ENCODE measurements at regions not wholly inside any gene's neighbourhood (a gene's known extent, or its start where the extent isn't known, plus 50 kb on each side); places are given as distances from the start of the nearest gene placed in this dataset.
"Not testable (repeated sequence)": the region's sequence is repeated elsewhere in the genome, so short reads cannot be mapped to it uniquely, and the experiment has no call there.

DNA sequence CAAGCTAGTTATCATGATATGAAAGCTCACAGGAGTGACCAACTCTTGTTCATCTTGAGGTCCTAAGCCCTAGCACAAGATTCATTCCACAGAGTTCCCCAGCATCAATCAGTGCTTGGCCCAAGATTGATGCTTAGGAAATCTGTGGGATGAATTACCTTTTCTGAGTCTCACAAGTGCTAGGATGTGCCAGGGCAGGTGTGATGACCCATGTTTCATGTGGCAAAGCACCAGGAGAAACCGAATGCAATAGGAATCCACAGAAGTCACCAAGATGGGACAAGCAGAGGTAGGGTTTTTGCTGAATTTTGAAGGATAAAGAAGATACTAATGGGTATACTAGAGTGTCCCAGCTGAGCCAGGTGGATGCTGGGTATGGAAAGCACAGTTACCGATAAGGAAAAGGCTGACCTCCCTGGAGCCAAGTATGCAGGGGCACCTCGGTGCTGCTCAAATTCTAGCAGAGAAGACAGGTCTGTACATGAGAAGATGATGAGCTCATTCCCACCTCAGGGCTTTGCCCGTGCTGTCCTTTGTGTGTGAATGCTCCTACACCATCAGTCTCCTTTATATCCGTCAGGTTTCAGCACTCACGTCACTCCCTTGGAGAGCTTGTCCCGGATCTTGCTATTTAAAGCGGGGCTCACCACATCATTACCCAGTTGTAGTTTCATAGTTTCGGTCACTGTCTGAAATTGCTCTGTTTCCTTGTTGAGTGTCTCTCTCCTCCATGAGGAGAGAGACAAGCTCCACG, 168.9 kb upstream of the TSC22D1 start:
- no peak for DNase-seq

GRCh38 chr13:44739539-44739938, 163.4 kb upstream of the TSC22D1 start:
- DNase-seq, result no peak

GRCh38 chr13:44739120-44739519, 163.0 kb upstream of the TSC22D1 start:
- DNase-seq, result peak; percentile 15

GRCh38 chr13:44738463-44738862, 162.3 kb upstream of the TSC22D1 start:
- no peak for DNase-seq

DNA sequence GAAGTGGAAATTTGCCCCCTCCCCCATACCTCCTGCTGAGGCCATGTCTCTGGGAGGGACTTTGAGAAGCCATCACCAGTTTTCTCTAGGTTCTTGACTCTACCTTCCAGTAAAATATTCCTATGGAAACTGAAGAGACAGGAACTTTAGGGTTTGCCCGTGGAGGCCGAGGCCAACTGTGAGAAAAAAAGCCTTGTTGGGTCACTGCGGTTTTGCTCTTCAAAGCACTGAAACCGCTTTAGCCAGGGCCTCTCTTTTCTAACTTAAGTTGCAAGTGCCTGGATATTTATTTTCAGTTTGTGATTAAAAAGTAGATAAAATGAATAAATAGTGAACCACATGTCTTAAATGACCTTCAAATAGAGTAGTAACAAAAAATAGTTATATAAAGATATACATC, 159.7 kb upstream of the TSC22D1 start:
- no peak for DNase-seq

- DNase-seq, result no peak
These were observed 158.1 kb upstream of the TSC22D1 start for GRCh38 chr13:44734201-44734707.

GRCh38 chr13:44732503-44733098, 156.5 kb upstream of the TSC22D1 start:
- no peak for DNase-seq

GRCh38 chr13:44730851-44731250, 154.7 kb upstream of the TSC22D1 start:
- DNase-seq, result no peak

- DNase-seq, result no peak
These were observed 154.0 kb upstream of the TSC22D1 start for GRCh38 chr13:44730099-44730498.

DNA sequence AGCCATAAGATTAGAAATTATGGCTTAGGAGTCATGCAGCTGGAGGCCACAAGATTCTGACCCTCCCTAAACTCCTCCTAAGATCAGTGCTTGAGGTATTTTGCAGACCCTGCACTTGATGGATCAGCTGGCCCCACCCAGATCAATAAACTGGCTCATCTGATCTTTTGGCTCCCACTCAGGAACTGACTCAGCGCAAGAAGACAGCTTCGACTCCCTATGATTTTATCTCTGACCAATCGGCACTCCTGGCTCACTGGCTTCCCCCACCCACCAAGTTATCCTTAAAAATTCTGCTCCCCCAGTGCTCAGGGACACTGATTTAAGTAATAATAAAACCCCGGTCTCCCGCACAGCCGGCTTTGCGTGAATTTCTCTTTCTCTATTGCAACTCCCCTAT, 151.5 kb upstream of the TSC22D1 start:
- not testable (repeated sequence) for DNase-seq

GRCh38 chr13:44726778-44727177, 150.6 kb upstream of the TSC22D1 start:
- DNase-seq, result peak; percentile 22

- peak; percentile 44 for DNase-seq
These were observed 150.1 kb upstream of the TSC22D1 start for GRCh38 chr13:44726214-44726613.

DNA sequence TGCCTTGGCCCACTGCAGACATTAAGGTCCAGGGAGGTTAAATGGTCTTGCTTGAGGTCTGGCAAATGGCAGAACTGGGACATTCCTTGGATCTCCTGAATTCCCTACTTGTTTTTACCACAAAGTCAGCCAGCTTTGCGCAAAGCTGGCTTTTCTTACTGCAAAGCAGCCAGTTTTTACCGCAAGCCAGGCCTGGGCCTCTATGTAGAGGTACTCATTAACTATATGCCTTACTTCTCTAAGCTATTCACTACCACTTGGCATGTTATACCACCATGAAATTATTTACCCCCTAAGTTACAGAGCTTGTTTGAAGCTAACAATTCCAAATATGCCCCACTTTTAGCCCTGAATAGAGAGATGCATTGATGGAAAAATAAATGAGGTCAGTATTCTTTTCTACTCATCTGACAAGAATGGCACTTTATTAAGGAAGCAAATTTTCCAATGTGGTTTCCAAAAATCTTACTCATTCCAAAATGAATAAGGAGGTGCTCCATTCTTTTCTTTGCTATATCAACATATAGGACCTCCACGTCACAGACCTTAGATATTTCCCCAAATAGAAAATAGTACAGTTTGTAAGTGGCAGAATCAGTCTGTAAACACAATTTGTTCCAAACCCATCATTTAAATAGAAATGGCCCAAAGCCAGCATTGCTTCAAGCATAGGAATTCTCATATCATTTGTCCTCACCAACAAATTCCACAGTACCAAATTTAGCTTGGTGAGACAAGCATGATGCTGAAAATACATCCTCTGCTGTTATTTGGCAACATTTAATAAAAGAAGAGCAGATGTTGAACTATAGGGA, 143.9 kb upstream of the TSC22D1 start:
- DNase-seq, result no peak

- DNase-seq, result no peak
These were observed 142.3 kb upstream of the TSC22D1 start for GRCh38 chr13:44718467-44718866.

DNA sequence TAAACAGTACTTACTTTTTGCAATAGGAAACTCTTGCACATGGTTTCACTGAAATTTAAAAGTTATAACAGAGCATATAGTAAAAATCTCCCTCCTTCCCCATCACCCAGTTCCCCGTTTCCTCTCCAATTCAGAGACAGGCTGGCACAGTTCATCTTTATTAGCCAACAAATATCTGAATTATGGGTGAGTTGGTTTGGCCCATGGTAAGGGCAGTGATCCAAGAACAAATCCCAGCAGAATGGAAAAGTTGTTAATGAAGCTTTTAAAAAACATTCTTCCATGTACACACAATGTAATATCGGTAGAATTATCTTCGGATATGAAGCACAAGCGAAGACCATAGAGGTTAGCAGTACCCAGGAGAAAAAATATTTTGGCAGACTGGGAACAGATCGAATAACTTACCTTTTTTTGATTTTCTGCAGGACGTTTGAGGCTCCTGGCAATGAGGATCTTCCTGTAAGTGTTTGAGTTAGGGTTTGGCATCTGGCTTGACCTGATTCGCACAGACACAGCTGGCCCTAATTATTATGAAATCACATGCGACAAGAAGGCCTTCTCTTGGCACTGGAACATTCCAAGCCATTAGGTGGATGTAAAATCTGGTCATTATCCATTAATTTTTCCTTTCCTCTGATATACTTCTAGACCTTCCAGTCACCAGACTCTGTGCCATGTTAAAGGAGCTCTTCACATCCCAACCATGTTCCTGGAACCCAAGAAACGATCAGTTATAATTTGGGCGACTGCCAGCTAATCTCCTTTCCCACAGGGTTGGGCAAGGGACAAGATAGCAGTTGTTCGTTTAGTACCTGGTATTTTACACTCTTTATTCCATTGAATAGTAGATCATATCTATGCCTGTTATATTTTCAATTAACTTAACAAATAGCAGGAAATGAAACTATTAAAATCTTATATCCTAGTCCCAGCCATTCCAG, 139.4 kb upstream of the TSC22D1 start:
- DNase-seq, result no peak

DNA sequence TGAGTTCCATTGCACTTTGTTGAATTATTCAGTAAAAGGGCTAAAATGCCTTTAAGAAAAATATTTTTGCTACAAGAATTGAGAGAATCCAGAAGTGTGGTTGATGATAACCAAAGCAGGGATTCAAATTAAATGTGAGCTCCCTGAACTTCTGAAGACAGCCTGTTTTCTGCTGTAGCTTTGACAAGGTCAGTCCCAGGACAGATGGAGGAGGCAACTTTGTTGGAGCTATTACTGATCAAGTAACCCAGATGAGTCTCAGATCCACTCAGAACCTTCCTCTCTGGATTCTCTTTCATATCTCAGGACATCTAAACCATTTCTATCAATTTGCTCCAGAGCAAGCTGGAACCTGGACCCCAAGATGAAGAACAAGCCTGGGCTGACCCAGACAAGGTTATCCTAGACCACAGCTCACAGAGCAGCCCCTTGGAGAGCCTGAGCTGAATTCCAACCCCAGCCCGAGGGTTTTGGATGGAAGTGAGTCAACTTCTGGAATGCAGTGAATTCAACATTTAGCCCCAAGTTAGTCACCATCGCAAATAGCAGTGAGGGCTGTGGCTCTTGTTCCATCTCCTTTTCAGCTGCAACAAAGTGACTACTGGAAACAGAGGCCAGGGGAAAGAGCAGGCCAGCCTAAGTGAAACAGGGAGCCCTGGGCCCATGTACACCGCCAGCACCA, 137.8 kb upstream of the TSC22D1 start:
- no peak for DNase-seq

DNA sequence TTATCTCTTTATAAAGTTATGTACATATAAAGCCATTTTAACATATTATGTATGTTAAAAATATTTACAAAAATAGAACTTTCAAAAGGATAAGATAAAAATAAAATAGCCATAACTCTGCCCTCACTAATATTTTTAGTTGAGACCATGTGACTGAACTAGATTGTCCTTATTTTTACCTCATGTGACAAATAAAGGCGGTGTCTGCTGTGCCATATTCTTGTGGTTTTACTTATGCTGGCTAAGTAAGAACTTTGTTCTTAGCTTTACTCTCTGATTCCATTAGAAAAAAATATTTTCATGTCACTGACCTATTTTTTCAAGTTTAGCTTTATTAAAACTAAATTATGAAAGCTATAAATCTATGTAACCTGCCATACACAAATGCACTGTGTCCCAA, 135.6 kb upstream of the TSC22D1 start:
- no peak for DNase-seq

GRCh38 chr13:44710576-44710975, 134.4 kb upstream of the TSC22D1 start:
- DNase-seq, result no peak

GRCh38 chr13:44704811-44705210, 128.7 kb upstream of the TSC22D1 start:
- DNase-seq, result not testable (repeated sequence)

- no peak for DNase-seq
These were observed 127.2 kb upstream of the TSC22D1 start for GRCh38 chr13:44703371-44703770.

DNA sequence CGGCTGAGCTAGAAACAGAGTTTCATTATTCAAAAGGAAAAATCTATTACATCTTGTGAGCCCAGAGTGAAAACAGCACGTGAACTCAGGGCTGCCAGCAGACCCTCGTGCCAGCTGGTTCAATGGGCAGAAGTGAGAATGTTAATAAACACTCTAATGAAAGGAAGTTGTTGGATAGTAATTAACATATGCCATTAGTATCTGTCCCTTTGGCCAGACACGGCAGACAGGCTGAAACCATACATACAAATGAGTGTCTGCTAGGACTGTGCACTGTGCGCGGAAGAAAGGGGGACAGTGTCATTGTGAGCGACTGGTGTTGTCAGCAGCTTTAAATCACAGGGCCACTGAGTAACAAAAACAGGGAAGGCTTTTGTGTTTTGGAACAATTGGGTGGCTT, 121.9 kb upstream of the TSC22D1 start:
- no peak for DNase-seq

DNA sequence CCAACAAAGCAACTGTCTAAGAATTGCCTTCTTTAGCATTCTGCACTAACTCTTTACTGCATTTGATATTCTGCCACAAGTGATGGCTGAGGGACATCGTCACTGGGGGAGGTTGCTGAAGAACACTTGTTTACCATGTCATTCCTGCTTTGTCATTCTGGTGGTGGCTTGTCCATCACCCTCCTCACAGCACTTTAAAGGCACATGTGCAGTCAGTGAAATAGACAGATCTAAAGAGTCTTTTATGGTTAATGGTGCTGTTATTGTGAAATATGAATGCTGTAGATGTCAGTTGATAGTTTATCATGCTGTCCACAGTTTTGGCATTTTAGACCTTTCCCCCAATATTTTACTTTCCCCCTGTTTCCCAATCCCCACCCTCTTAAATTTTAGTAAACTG, 120.9 kb upstream of the TSC22D1 start:
- DNase-seq, result no peak

Data from NCI-H82 (cell line).